GM18520 (cell line): ENCODE measurements at regions not wholly inside any gene's neighbourhood (a gene's known extent, or its start where the extent isn't known, plus 50 kb on each side); places are given as distances from the start of the nearest gene placed in this dataset.

Experiments used
- ATAC-seq: cut with Tn5 transposase; IDR thresholded peaks from one replicate; pipeline ENCODE4 v1.9.1; 2021; ENCODE audit not compliant: unreplicated experiment

DNA sequence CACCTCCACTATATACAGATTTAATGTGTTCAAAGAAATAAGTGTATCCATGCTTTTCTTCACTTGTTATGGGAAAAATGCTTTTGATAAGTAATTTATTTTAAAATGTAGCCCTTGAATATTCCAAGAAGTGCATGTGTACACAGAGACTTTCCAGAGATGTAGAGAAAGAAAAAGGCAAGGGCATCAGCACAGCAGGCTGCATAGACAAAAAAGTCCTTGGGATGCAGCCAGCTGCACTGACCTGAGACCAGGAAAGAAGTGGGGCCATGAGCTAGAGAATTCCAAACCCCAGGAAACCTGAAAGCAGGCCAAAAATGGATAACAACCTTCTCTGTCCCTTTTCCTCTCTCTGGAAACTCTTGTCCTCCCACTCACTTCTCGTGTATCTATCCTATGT is 51.6 kb upstream of the PRDM8 start:
- ATAC-seq: no peak

DNA sequence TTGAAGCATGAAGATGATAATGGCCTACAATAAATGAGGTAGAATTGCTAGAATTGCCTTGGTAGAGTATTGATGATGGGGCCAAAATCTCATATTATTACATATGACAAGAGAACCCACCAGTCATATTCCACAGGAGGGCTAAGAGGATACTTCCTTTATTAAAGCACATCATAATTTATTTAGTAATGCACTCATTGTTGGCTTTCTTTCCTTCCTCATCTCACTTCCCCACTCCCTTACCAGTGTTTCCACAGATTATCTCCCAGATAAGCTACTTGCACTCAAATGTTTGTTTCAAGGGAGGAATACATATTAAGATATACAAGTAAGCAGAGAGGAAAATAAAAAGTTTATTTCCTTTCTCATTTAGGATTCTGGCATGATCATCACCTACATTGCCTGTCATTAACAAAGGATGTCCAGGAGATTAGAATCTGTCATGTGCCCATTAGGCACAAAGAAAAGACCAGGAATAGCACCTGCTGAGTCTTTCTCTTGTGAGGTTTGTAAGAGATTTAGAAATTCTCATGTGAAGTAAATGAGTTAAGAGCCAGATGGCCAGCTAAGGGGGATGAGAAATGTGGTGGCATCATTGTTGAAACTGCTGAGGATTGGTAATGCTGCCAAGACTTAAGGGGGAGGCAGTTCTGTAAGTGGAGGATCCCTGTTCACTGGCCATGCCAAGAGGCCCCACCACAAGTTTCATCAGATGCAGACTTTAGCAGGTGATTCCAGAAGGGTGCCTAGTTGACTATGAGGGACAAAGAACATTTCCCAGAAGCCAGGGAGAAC is 52.4 kb upstream of the PRDM8 start:
- no peak for ATAC-seq

DNA sequence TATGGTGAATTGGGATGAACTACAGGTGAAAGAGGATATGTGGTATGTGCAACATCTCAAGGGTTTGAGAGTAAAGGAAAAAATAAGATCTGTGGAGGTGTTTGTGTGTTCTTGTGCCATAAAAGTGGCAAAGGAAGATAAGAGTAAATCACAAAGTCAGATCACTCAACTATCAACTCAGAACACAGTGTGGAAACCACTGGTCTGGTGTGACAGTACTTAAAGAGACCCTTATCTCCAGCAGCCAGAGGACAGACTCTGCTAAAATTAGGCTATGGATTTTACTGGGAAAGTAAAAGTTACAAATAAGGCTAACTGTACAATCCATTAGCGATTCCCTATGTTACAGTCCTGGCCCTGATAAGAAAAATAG is 54.0 kb upstream of the PRDM8 start:
- ATAC-seq: no peak

- no peak for ATAC-seq
These were observed 54.7 kb upstream of the PRDM8 start for GRCh38 chr4:80142394-80143306.

GRCh38 chr4:80141543-80141942 is 55.8 kb upstream of the PRDM8 start:
- no peak for ATAC-seq

GRCh38 chr4:80140194-80140593 is 57.1 kb upstream of the PRDM8 start:
- no peak for ATAC-seq

DNA sequence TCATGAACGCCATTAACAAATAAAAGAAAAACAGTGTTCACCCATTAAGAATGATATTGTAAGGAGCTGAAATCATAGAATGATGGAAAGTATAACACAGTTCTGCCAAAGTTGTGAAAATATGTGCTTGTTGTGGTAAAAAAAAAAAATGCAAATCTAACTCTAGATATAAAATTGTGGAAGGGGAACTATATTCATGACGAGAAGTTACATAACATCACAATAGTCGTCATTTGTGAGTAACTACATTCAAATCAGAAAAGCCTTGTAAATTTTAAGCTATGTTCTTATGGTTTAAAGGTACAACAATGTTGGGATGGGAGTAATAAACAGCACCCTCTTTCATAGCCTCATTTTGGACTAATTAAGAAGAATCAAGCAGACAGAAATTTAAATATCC is 57.6 kb upstream of the PRDM8 start:
- ATAC-seq: no peak

DNA sequence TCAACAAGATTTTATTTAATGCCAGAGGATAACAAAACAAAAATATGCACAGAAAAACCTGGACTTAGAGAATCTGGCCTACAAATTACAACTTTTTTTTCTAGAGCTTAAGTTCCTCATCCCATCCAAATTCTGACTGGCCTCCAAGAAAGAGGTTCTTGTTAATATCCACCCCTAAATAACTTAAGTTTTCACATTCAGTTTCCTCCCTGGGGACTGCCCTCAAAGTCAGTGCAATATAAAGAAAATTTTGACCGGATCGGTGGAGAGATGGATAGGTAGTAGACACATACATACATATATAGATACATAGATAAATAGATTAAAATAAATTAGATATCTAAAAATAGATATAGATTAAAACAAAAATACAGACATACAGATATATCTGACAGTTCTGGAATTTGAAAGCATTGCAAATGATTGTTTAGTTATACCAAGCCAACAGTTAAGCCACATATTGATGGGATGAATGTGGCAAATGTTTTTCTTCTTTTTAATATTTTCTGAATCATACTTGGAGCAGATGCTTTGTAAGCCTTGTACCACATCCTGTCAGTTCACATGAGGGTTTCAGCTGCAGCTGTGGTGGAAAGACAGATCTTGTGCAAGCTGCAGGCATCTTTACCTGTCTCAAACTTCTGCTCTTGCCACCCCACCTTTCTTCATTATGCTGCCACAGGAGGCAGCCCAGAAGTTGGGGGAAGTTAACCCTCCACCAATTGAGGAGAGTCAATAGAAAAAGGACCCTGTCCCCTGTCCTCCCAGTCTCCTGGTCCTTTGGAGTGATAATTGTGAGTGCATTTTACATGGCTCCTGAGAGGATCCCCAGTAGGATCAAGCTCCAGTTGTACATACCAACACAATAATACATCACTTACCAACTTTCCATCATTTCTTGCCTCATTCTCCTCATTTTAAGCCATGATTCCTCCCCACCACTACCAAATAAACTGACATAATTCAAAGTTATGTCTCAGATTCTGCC is 58.5 kb upstream of the PRDM8 start:
- ATAC-seq: peak; percentile 88

GRCh38 chr4:80137631-80138030 is 59.7 kb upstream of the PRDM8 start:
- no peak for ATAC-seq

- ATAC-seq: no peak
These were observed 61.0 kb upstream of the PRDM8 start for GRCh38 chr4:80136270-80136669.

DNA sequence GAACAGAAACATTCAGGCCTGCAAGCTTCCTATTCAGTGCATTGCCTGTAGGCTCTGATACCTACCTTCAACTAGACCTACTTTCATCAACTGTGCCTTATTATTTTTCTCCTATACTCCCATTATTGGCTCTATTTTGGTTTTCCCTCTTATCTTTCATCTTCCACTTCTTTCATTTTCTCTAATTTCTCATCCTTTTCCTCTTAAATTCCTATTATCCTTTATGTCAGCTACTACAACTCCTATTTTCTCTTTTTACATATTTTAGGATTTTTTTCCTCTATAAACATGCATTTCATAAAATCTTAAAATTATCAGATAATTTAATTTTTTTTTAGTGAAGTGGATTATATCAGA is 61.6 kb upstream of the PRDM8 start:
- no peak for ATAC-seq

DNA sequence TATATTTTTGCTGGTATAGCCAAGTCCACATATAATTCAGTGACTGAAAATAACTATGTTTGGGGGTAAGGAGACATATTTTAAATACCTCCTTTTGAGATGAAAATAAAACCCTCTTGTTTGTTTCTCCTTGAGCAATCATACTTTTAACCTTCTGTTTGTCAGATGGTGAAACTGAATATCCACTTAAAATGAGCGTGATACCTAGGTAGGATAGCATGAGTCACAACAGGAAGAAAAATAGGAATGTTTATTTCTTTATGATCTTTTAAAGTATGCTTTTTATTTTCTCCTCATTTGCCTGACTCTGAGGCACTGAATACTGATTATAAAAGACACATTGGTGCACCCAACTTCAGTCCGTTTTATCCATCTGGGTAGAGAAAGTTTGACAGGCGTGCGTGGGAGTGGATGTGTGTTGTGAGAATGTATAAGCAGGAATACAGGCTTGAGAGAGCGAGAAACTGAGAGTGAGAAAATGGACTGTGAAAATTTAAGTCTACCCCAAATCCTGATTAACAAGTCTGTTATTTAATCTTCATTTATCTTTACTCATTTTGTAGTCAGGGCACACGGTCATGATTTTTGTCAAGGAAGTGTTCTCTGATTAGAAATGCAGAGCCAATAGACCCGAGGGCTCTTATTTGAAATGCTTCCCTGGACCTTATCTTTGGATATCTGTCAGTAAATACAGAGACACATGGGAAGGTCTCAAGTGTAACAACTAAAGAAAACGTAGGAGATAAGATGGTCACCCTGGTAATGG is 62.1 kb upstream of the ANTXR2 start:
- no peak for ATAC-seq

GRCh38 chr4:80133240-80133783 is 60.3 kb upstream of the ANTXR2 start:
- no peak for ATAC-seq

DNA sequence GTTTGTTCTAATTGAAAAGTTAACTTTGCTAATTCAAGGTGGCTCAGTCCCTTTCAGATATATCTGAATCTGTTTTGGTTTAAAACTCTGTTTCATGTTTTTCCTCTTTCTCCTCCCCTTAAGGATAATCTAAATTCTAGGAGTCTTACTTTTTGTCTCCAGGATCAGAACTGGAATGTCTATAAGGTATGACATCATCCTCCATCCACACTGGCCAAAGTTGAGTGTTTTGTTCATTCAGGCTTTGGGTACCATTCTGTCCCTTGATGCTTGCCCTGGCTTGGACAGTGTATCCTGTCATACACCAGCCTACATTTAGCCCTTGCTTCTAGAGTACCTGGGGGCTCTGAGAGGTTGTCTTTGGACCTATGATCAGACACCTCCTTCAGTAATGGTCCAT is 56.8 kb upstream of the ANTXR2 start:
- no peak for ATAC-seq

GRCh38 chr4:80128941-80129340 is 55.9 kb upstream of the ANTXR2 start:
- ATAC-seq: no peak

GRCh38 chr4:80127870-80128419 is 54.9 kb upstream of the ANTXR2 start:
- no peak for ATAC-seq

DNA sequence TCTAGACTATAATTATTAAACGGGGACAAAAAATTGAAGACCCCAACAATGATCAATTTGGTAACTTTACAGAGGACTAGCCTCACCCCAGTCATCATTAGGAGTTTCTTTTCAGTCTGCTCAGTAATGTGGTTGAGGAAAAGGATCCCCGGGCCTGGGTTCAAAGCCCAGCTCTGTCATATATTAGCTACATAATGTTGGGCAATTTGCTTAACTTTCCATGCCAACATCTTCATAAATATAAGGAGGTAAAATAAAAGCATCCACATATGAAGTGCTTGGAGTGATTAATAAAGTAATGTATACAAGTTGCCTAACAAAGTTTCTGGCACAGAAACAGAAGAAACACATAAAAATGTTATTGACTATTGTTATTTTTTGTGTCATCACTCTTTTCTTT is 53.4 kb upstream of the ANTXR2 start:
- no peak for ATAC-seq

- no peak for ATAC-seq
These were observed 52.5 kb upstream of the ANTXR2 start for GRCh38 chr4:80125252-80126177.
